ENCODE measurements at regions not wholly inside any gene's neighbourhood (a gene's known extent, or its start where the extent isn't known, plus 50 kb on each side); places are given as distances from the start of the nearest gene placed in this dataset.

DNA sequence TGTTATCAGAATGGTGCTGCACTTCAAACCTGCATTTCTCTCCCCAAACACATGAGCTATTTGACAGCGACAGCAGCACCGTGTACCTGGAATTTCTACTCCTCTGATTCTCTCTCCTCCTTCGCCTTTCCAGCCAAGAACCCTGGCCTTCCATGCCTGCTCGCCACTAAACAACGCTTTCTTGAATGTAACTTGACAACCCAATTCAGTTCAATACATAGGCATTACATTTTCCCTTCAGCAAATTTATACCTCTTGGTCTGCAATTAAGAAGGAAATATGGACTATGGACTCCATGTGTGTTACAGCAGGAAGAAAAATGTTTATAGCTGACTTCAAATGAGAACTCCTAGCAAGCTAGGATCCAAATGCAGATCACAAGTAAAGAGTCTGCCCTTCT lies 162.6 kb upstream of the AUTS2 start:
- no peak for TF ChIP-seq CTCF (IDR thresholded peaks at IDR 0.05)
- no peak for TF ChIP-seq POLR2A (IDR thresholded peaks at IDR 0.05)
